HUES48 (cell line): ENCODE measurements at regions not wholly inside any gene's neighbourhood (a gene's known extent, or its start where the extent isn't known, plus 50 kb on each side); places are given as distances from the start of the nearest gene placed in this dataset.
"Not testable (repeated sequence)": the region's sequence is repeated elsewhere in the genome, so short reads cannot be mapped to it uniquely, and the experiment has no call there.

ENCODE experiments used
- H3K27ac ChIP-seq: one replicate; pipeline ENCODE4 v1.7.0; 2013; ENCODE audit warnings: low read depth, low read length, inconsistent platforms
- H3K27me3 ChIP-seq: 2 replicates; pipeline ENCODE4 v1.6.1; 2013; ENCODE audit warnings: mild to moderate bottlenecking, low read length; ENCODE audit not compliant: control insufficient read depth, insufficient read depth
- H3K36me3 ChIP-seq: 2 replicates; pipeline ENCODE4 v1.6.1; 2013; ENCODE audit warnings: low read length; ENCODE audit not compliant: control insufficient read depth, insufficient read depth
- H3K4me1 ChIP-seq: 2 replicates; pipeline ENCODE4 v1.6.1; 2013; ENCODE audit warnings: mild to moderate bottlenecking, low read length; ENCODE audit not compliant: control insufficient read depth, insufficient read depth
- H3K4me3 ChIP-seq: 2 replicates; pipeline ENCODE4 v1.5.1; 2013; ENCODE audit warnings: mild to moderate bottlenecking, low read depth, low read length
- H3K9ac ChIP-seq: 2 replicates; pipeline ENCODE4 v1.6.1; 2013; ENCODE audit warnings: mild to moderate bottlenecking, low read depth, low read length, moderate library complexity
- H3K9me3 ChIP-seq: 2 replicates; pipeline ENCODE4 v1.6.1; 2013; ENCODE audit warnings: low read length; ENCODE audit not compliant: control insufficient read depth, insufficient read depth

- H3K27ac ChIP-seq = no peak overlapping the region
- H3K9me3 ChIP-seq = no peaks in the 10 kb centered on the region
- H3K9ac ChIP-seq = no peak overlapping the region
- no peaks in the 10 kb centered on the region for H3K27me3 ChIP-seq
- no peak overlapping the region for H3K4me3 ChIP-seq
- H3K4me1 ChIP-seq = no peaks in the 10 kb centered on the region
- H3K36me3 ChIP-seq = no peaks in the 10 kb centered on the region
These were observed 315.4 kb upstream of the MIR17HG start for GRCh38 chr13:91032104-91032503.

DNA sequence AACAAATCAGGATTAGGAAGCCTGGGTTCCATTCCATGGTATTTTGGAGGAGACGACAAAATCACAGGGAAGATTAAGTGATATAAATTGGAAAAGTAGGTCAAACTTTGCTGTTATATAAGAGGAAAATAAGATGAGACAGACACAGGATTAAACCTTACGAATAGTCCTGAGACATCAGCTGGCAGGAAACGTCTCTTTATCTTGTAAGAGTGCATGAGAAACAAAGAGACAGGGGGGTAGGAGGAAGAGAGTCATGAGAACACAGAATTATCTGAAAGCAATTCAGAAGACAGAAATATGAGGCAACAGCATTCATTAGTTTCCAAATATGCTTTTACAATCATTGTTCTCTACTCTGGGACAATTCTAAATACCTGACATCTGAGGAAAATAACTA is 310.6 kb upstream of the MIR17HG start:
- Histone ChIP-seq H3K9me3 (no peaks in the 10 kb centered on the region), H3K27me3 (no peaks in the 10 kb centered on the region), H3K4me3 (no peak overlapping the region), H3K9ac (no peak overlapping the region), H3K36me3 (no peaks in the 10 kb centered on the region), H3K27ac (no peak overlapping the region), H3K4me1 (no peaks in the 10 kb centered on the region)

GRCh38 chr13:91042870-91043269 is 304.6 kb upstream of the MIR17HG start:
- Histone ChIP-seq H3K4me3 (no peak overlapping the region), H3K9ac (no peak overlapping the region), H3K9me3 (no peaks in the 10 kb centered on the region), H3K27ac (no peak overlapping the region), H3K36me3 (no peaks in the 10 kb centered on the region), H3K27me3 (no peaks in the 10 kb centered on the region), H3K4me1 (no peaks in the 10 kb centered on the region)

GRCh38 chr13:91045351-91046034 is 302.0 kb upstream of the MIR17HG start:
- Histone ChIP-seq H3K27ac (no peak overlapping the region), H3K9me3 (no peaks in the 10 kb centered on the region), H3K27me3 (no peaks in the 10 kb centered on the region), H3K9ac (no peak overlapping the region), H3K36me3 (no peaks in the 10 kb centered on the region), H3K4me3 (no peak overlapping the region), H3K4me1 (no peaks in the 10 kb centered on the region)

- Histone ChIP-seq H3K36me3 (no peaks in the 10 kb centered on the region), H3K27ac (no peak overlapping the region), H3K9me3 (no peaks in the 10 kb centered on the region), H3K27me3 (no peaks in the 10 kb centered on the region), H3K4me3 (no peak overlapping the region), H3K4me1 (no peaks in the 10 kb centered on the region), H3K9ac (no peak overlapping the region)
These were observed 300.7 kb upstream of the MIR17HG start for GRCh38 chr13:91046715-91047327.

DNA sequence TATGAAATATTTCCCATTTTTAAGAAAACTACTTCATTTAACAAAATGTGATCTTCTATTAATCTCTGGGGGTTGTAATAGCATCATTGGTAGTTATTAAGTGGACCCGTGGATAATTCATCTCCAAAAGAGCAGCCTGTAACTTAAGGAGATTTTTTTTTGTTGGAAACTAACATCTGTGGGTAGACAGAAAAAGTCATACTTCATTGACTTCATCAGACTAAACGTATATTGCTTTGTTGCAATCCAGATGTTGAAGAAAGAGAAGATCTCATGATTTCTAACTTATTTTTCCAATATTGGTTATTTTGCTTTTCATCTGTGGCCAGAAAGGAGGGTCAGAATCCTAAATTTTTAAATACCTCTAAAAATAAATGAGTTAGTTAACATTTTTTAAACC is 296.5 kb upstream of the MIR17HG start:
- H3K9ac ChIP-seq = no peak overlapping the region
- H3K4me1 ChIP-seq = peaks cover 4% of the 10 kb centered on the region; the same call in 1 of the 2 replicates
- H3K36me3 ChIP-seq = no peaks in the 10 kb centered on the region
- no peak overlapping the region for H3K4me3 ChIP-seq
- H3K9me3 ChIP-seq = no peaks in the 10 kb centered on the region
- no peak overlapping the region for H3K27ac ChIP-seq
- H3K27me3 ChIP-seq = no peaks in the 10 kb centered on the region

DNA sequence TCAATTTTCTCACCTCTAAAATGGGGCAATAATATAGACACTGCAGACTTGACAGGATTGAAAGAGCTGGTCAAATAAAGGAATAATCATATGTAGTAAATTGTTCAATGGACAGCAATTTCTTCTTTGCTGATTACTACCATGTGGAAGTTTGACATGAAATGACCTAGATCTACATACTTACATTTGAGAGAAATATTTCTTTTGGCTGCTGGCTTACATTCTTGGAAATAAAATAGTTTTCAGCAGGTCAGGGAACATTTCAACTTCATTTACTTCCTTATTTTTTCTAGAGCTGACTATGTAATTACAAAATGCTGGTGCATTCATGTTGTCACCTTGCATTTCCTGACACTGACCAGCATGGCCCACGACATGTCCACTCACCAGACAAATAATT is 294.6 kb upstream of the MIR17HG start:
- Histone ChIP-seq H3K36me3 (no peaks in the 10 kb centered on the region), H3K9ac (no peak overlapping the region), H3K4me3 (no peak overlapping the region), H3K9me3 (no peaks in the 10 kb centered on the region), H3K27ac (no peak overlapping the region), H3K4me1 (peaks cover 7% of the 10 kb centered on the region), H3K27me3 (no peaks in the 10 kb centered on the region)

GRCh38 chr13:91053318-91054065 is 294.0 kb upstream of the MIR17HG start:
- no peak overlapping the region for H3K9ac ChIP-seq
- no peaks in the 10 kb centered on the region for H3K27me3 ChIP-seq
- H3K4me3 ChIP-seq = no peak overlapping the region

DNA sequence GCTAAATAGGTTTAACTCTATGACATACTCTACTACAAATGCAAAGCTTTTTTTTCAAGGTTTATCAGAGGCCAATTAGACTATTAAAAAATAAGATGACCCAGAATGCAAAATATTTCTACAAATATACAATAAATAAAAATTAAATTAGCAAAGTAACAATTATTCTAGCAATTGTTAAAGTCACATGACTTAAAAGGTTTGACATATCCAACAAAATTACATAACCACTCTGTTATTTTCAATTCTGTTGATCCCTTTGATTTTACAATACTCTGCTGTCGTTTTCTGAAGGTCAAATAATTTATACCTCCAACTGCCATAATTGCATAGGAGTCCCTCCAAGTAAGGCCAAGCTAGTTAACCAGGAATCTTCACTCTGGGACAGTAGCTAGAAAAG is 292.6 kb upstream of the MIR17HG start:
- no peaks in the 10 kb centered on the region for H3K9me3 ChIP-seq
- no peak overlapping the region for H3K27ac ChIP-seq
- H3K4me1 ChIP-seq = peaks cover 7% of the 10 kb centered on the region

More at GRCh38 chr13:91053318-91054065, 294.0 kb upstream of the MIR17HG start:
- no peaks in the 10 kb centered on the region for H3K9me3 ChIP-seq
- no peak overlapping the region for H3K27ac ChIP-seq
- peaks cover 7% of the 10 kb centered on the region for H3K4me1 ChIP-seq
- H3K36me3 ChIP-seq = no peaks in the 10 kb centered on the region

GRCh38 chr13:91056746-91057145 is 290.7 kb upstream of the MIR17HG start:
- H3K9ac ChIP-seq = no peak overlapping the region

More for the DNA sequence above, 292.6 kb upstream of the MIR17HG start:
- Histone ChIP-seq H3K9ac (no peak overlapping the region), H3K4me3 (no peak overlapping the region), H3K27me3 (no peaks in the 10 kb centered on the region), H3K36me3 (no peaks in the 10 kb centered on the region)

DNA sequence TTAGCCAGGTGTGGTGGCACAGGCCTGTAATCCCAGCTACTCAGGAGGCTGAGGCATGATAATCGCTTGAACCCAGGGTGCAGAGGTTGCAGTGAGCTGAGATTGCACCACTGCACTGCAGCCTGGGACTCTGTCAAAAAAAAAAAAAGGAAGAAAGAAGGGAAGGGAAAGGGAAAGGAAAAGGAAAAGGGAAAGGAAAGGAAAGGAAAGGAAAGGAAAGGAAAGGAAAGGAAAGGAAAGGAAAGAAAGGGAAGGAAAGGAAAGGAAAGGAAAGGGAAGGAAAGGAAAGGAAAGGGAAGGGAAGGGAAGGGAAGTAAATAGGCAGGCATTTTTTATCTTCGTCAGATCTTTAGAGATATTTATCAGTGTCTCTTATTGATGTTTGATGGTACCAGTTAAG is 290.0 kb upstream of the MIR17HG start:
- H3K27ac ChIP-seq, H3K9me3 ChIP-seq, H3K9ac ChIP-seq, H3K36me3 ChIP-seq, H3K4me1 ChIP-seq, H3K4me3 ChIP-seq, H3K27me3 ChIP-seq: not testable (repeated sequence)

More at GRCh38 chr13:91056746-91057145, 290.7 kb upstream of the MIR17HG start:
- Histone ChIP-seq H3K4me3 (no peak overlapping the region), H3K27ac (no peak overlapping the region), H3K36me3 (no peaks in the 10 kb centered on the region), H3K27me3 (no peaks in the 10 kb centered on the region), H3K9me3 (no peaks in the 10 kb centered on the region), H3K4me1 (peaks cover 9% of the 10 kb centered on the region)
